ENCODE measurements at regions not wholly inside any gene's neighbourhood (a gene's known extent, or its start where the extent isn't known, plus 50 kb on each side); places are given as distances from the start of the nearest gene placed in this dataset.

GRCh38 chr18:73791081-73791480, 356.6 kb downstream of the FBXO15 start:
- TF ChIP-seq, protein P1, sequence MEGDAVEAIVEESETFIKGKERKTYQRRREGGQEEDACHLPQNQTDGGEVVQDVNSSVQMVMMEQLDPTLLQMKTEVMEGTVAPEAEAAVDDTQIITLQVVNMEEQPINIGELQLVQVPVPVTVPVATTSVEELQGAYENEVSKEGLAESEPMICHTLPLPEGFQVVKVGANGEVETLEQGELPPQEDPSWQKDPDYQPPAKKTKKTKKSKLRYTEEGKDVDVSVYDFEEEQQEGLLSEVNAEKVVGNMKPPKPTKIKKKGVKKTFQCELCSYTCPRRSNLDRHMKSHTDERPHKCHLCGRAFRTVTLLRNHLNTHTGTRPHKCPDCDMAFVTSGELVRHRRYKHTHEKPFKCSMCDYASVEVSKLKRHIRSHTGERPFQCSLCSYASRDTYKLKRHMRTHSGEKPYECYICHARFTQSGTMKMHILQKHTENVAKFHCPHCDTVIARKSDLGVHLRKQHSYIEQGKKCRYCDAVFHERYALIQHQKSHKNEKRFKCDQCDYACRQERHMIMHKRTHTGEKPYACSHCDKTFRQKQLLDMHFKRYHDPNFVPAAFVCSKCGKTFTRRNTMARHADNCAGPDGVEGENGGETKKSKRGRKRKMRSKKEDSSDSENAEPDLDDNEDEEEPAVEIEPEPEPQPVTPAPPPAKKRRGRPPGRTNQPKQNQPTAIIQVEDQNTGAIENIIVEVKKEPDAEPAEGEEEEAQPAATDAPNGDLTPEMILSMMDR (conservative IDR thresholded peaks at IDR 0.05; ENCODE audit: low read length): no peak
- TF ChIP-seq EZH2phosphoT487 (IDR thresholded peaks at IDR 0.05; ENCODE audit: borderline replicate concordance): no peak

All from Loucy (cell line).